IPS-18a (cell line): ENCODE measurements at regions not wholly inside any gene's neighbourhood (a gene's known extent, or its start where the extent isn't known, plus 50 kb on each side); places are given as distances from the start of the nearest gene placed in this dataset.

Source experiments
- H3K27ac ChIP-seq: one replicate; pipeline ENCODE4 v1.5.1; 2013; ENCODE audit warnings: low read length
- H3K27me3 ChIP-seq: one replicate; pipeline ENCODE4 v1.6.1; 2013; ENCODE audit warnings: mild to moderate bottlenecking, low read length; ENCODE audit not compliant: control insufficient read depth, insufficient read depth
- H3K36me3 ChIP-seq: one replicate; pipeline ENCODE4 v1.6.1; 2013; ENCODE audit warnings: low read depth, low read length; ENCODE audit not compliant: control insufficient read depth
- H3K4me1 ChIP-seq: one replicate; pipeline ENCODE4 v1.6.1; 2013; ENCODE audit warnings: low read depth, low read length; ENCODE audit not compliant: control insufficient read depth
- H3K4me3 ChIP-seq: one replicate; pipeline ENCODE4 v1.5.1; 2013; ENCODE audit warnings: low read length
- H3K9ac ChIP-seq: one replicate; pipeline ENCODE4 v1.6.1; 2013; ENCODE audit warnings: mild to moderate bottlenecking, low read length, moderate library complexity
- H3K9me3 ChIP-seq: one replicate; pipeline ENCODE4 v1.6.1; 2013; ENCODE audit warnings: low read depth, low read length; ENCODE audit not compliant: control insufficient read depth

DNA sequence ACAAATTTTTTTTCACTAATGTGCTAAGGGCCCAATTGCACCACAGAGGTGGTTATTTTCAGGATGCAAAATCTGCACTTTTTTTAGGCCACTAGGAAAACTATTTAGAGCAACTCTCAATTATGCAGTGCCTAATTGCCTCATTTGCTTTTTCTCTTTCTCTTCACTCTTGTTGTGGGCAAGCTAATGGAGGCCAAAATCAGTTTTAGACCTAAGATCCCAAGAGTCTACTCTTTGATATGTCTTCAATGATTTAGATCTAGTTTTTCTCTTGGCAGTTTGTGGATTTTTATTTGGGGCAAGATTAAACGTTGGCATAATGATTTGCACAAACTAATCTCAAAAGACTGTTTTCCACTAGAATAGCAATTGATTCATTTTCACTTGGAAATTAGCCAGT is 1996.9 kb downstream of the LRRC4C start:
- Histone ChIP-seq H3K4me1 (no peaks in the 10 kb centered on the region), H3K9me3 (no peaks in the 10 kb centered on the region), H3K36me3 (no peaks in the 10 kb centered on the region), H3K27ac (no peak overlapping the region), H3K27me3 (no peaks in the 10 kb centered on the region), H3K9ac (no peak overlapping the region), H3K4me3 (no peak overlapping the region)

DNA sequence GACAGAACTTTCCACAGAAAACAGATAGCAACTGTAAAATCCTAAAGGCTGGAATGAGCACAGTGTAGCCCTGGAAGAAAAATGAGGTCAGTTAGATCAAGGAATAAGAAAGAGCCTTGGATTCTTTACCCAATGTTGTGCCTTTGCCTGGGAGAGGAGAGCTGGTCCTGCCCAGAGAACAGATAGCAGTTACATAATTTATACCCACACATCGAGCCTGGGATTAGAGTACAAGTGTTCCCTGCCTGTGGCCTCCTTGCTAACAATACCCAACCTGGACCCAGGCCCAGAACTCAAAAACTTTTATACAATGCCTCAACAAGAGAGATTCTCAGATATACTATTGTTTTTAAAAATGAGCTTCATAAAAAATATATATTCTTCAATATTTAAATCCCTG is 1998.4 kb downstream of the LRRC4C start:
- Histone ChIP-seq H3K4me3 (no peak overlapping the region), H3K9me3 (no peaks in the 10 kb centered on the region)

DNA sequence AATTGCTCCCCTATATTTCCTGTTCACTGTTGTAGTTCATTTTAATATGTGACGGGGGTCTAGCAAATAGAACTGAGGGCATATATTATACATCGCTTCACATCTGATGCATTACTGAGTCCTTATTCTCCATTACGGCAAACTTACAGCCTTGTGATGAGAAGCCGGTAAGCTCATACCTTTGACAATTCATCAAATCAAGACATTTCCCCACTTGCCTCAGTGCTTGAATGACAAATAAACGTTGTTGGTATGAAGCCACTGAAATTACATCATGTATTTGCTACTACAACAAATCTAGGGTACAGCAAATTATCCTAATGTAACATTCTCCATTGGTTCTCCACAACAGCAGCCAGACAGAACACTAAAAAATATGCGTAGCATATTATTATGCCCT is 1999.8 kb downstream of the LRRC4C start:
- Histone ChIP-seq H3K4me1 (no peaks in the 10 kb centered on the region), H3K9ac (no peak overlapping the region), H3K36me3 (no peaks in the 10 kb centered on the region), H3K4me3 (no peak overlapping the region), H3K27ac (no peak overlapping the region), H3K9me3 (no peaks in the 10 kb centered on the region), H3K27me3 (no peaks in the 10 kb centered on the region)

More for the DNA sequence above, 1998.4 kb downstream of the LRRC4C start:
- H3K4me1 ChIP-seq, result no peaks in the 10 kb centered on the region
- H3K27me3 ChIP-seq, result no peaks in the 10 kb centered on the region
- H3K36me3 ChIP-seq, result no peaks in the 10 kb centered on the region
- no peak overlapping the region for H3K27ac ChIP-seq
- no peak overlapping the region for H3K9ac ChIP-seq

DNA sequence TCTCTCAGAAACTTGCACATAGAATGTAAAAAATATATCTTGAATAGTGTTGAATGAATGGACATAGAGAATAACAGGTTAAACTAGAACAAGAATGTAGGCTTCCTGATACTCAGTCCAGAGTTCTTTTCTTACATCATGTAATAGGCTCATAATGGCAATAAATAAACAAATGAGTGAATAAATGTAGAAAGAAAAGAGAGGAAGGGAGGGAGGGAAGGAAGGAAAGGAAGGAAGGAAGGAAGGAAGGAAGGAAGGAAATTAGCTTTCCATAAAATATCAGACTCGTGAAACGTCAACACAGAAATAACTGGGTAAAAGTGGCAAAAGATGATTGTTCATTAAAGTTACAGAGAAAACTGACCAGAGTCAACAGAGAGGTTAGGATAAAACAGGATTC is 2001.0 kb downstream of the LRRC4C start:
- Histone ChIP-seq H3K36me3 (no peaks in the 10 kb centered on the region), H3K27ac (no peak overlapping the region), H3K9me3 (no peaks in the 10 kb centered on the region), H3K4me1 (no peaks in the 10 kb centered on the region), H3K9ac (no peak overlapping the region), H3K27me3 (no peaks in the 10 kb centered on the region), H3K4me3 (no peak overlapping the region)

DNA sequence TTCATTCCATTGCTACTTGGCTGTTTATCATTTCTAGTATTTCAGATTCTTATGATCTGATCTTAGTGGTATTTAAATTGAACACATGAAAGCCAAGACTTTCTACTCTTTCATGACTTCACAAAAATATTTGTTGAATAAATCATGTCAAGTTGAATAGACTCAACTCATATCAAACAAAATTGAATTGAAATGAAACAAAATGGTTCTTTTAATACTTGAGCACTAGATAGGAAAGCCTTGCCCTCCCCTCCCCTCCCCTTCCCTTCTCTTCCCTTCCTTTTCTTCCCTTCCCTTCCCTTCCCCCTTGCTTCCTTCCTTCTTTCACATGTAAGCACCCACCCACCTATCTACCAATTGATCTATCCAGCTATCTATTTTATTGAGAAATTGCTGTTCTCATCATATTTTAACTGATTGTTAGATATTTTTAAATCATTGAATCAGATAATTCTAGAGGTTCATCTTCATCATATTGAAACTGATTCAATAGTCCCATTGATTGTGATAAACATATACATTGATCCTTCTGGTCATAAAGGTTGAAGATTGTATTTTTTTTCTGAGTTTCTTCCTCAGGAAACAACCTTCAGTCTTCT is 2015.9 kb downstream of the LRRC4C start:
- no peak overlapping the region for H3K27ac ChIP-seq
- H3K4me3 ChIP-seq, result no peak overlapping the region
- H3K27me3 ChIP-seq, result no peaks in the 10 kb centered on the region
- H3K9ac ChIP-seq, result no peak overlapping the region
- H3K36me3 ChIP-seq, result no peaks in the 10 kb centered on the region
- peaks cover 3% of the 10 kb centered on the region for H3K9me3 ChIP-seq
- H3K4me1 ChIP-seq, result no peaks in the 10 kb centered on the region

DNA sequence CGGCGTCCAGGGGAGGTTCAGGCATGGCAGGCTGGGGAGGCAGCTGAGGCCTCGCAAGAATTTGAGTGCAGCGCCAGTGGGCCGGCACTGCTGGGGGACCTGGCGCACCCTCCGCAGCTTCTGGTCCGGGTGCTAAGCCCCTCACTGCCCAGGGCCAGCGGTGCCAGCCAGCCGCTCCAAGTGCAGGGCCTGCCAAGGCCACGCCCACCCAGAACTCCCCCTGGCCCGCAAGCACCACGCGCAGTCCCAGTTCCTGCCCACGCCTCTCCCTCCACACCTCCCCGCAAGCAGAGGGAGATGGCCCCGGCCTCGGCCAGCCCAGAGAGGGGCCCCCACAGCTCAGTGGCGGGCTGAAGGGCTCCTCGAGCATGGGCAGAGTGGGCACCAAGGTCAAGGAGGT is 2017.3 kb downstream of the LRRC4C start:
- H3K9ac ChIP-seq, result no peak overlapping the region
- H3K27me3 ChIP-seq, result no peaks in the 10 kb centered on the region
- peaks cover 6% of the 10 kb centered on the region for H3K4me1 ChIP-seq
- H3K27ac ChIP-seq, result no peak overlapping the region
- no peaks in the 10 kb centered on the region for H3K36me3 ChIP-seq
- peaks cover 3% of the 10 kb centered on the region for H3K9me3 ChIP-seq
- no peak overlapping the region for H3K4me3 ChIP-seq

DNA sequence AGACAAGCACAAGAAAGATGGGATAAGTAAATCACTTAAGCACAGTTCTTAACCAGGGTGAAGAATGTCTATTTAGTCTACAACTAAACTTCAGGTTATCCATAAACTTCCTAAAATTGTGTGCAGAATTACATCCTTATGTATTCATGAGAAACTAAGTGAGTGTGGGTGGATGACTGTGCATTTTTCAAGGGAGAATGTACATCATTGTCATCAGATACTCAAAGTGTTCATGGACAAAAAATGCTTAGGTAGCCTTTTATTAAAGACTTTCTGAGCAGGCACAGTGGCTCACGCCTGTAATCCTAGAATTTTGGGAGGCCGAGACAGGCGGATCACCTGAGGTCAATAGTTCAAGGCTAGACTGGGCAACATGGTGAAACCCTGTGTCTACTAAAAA is 2023.8 kb downstream of the LRRC4C start:
- Histone ChIP-seq H3K9ac (no peak overlapping the region), H3K4me1 (peaks cover 6% of the 10 kb centered on the region), H3K27ac (no peak overlapping the region), H3K9me3 (no peaks in the 10 kb centered on the region), H3K36me3 (no peaks in the 10 kb centered on the region), H3K4me3 (no peak overlapping the region), H3K27me3 (no peaks in the 10 kb centered on the region)

DNA sequence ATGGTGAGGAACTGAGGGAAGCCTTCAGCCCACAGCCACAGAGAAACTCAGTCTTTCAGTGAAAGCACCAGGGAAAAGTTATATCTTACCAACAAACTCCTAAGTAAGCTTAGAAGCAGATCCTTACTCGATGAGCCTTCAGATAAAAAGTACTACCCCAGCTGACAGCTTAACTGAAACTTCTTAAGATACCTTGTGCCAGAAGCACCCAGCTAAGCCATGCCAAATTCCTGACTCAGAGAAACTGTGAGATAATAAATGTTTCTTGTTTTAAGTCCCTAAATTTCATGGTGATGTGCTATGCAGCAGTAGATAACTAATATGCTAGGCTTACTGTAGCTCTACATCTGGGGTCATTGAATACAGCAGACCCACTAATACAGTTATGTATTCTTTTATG is 2025.0 kb downstream of the LRRC4C start:
- H3K36me3 ChIP-seq, result no peaks in the 10 kb centered on the region
- H3K9me3 ChIP-seq, result no peaks in the 10 kb centered on the region
- H3K27ac ChIP-seq, result no peak overlapping the region
- peaks cover 6% of the 10 kb centered on the region for H3K4me1 ChIP-seq
- no peak overlapping the region for H3K4me3 ChIP-seq
- no peak overlapping the region for H3K9ac ChIP-seq
- H3K27me3 ChIP-seq, result no peaks in the 10 kb centered on the region

DNA sequence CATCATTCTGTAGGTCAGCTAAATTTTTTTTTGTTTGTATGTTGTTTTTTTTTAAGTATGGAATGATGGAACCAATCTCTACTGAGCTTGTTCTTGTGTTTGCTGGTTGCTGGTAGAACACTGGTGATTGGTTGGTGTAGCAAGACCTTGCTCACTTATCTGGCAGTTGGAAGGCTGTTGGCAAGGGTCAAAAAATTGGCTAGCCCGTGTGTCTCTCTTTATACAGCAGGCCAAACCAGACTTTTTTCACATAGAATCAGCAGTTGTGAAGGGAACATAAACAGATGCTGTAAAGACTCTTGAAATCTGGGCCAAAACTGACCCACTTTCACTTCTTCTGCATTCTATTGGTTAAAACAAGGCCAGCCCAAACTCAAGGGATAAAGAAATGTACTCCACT is 2026.5 kb downstream of the LRRC4C start:
- Histone ChIP-seq H3K4me3 (no peak overlapping the region), H3K4me1 (peaks cover 6% of the 10 kb centered on the region), H3K27me3 (no peaks in the 10 kb centered on the region), H3K9ac (no peak overlapping the region), H3K36me3 (no peaks in the 10 kb centered on the region), H3K27ac (no peak overlapping the region), H3K9me3 (no peaks in the 10 kb centered on the region)

DNA sequence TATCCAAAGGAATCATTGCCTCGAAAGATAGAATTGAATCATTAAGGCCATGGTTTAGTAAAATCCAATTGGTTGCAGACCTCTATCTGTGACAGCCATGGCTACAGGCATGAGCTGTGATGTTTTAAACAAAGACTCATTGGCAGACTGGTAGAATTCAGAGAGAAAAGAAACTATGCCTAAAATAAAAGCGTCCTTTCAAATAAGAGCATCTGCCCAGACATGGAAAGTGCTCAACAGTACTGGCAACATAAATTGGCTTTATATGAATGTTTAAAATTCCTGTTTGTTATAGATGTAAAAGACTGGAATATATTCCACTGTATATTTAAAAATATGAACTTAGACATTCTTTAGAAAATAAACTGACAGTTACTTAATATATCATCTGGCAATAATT is 2034.2 kb downstream of the LRRC4C start:
- Histone ChIP-seq H3K9me3 (no peaks in the 10 kb centered on the region), H3K27me3 (no peaks in the 10 kb centered on the region)

DNA sequence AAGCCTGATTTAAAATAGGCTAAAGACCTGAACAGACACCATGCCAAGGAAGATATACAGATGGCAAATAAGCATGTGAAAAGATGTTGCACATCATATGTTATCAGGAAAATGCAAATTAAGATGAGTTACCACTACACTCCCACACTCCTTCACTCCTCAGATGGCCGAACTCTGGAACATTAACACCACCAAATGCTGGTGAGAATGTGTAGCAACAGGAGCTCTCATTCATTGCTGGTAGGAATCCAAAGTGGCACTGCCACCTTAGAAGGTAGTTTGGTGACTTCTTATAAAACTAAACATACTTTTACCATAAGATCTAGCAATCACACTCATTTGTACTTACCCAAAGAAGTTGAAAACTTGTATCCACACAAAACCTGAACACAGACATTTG is 2047.3 kb downstream of the LRRC4C start:
- Histone ChIP-seq H3K36me3 (no peaks in the 10 kb centered on the region), H3K27me3 (no peaks in the 10 kb centered on the region), H3K9ac (no peak overlapping the region), H3K4me1 (no peaks in the 10 kb centered on the region), H3K4me3 (no peak overlapping the region), H3K27ac (no peak overlapping the region), H3K9me3 (no peaks in the 10 kb centered on the region)

More for the DNA sequence above, 2034.2 kb downstream of the LRRC4C start:
- no peak overlapping the region for H3K9ac ChIP-seq
- no peak overlapping the region for H3K4me3 ChIP-seq
- H3K4me1 ChIP-seq, result no peaks in the 10 kb centered on the region
- H3K27ac ChIP-seq, result no peak overlapping the region
- H3K36me3 ChIP-seq, result no peaks in the 10 kb centered on the region

DNA sequence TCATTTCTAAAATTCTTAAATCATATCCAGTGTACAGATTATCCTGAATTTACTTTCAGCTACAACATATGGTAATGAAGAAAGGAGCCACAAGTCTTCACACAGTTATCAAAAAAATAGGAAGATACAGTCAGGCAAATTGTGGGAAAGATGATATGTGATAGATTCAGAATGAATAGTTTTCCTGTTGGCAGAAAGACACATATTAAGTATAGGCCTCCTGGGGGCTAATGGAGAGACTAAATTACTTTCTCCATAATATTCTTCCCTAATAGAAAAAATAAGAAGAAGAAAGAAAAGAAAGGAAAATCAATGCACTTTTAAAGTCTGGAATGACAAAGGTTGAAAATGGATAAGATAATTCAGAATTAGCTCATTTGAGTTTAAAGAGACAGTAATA is 2073.5 kb downstream of the LRRC4C start:
- H3K27me3 ChIP-seq, result no peaks in the 10 kb centered on the region
- H3K27ac ChIP-seq, result no peak overlapping the region
- H3K9me3 ChIP-seq, result peaks cover 7% of the 10 kb centered on the region
- no peaks in the 10 kb centered on the region for H3K36me3 ChIP-seq
- H3K4me1 ChIP-seq, result no peaks in the 10 kb centered on the region
- H3K9ac ChIP-seq, result no peak overlapping the region
- no peak overlapping the region for H3K4me3 ChIP-seq
